H9 (cell line): ENCODE measurements at regions not wholly inside any gene's neighbourhood (a gene's known extent, or its start where the extent isn't known, plus 50 kb on each side); places are given as distances from the start of the nearest gene placed in this dataset.

Source experiments
- DNase-seq: peaks from one replicate; pipeline ENCODE4 v3.0.0-alpha.2; 2017
- H2AFZ ChIP-seq: one replicate; pipeline ENCODE4 v1.6.1; 2013; ENCODE audit warnings: mild to moderate bottlenecking, low read length, control low read depth, moderate library complexity
- H2AK5ac ChIP-seq: 2 replicates; pipeline ENCODE4 v1.6.1; 2013; ENCODE audit warnings: low read length, control low read depth, mixed read lengths; ENCODE audit not compliant: insufficient read length
- H2BK120ac ChIP-seq: one replicate; pipeline ENCODE4 v1.6.1; 2013; ENCODE audit warnings: low read depth, mild to moderate bottlenecking, low read length, control low read depth, inconsistent platforms; ENCODE audit not compliant: poor library complexity, severe bottlenecking
- H2BK12ac ChIP-seq: 2 replicates; pipeline ENCODE4 v1.6.1; 2013; ENCODE audit warnings: low read length, control low read depth, mixed read lengths, low read depth; ENCODE audit not compliant: insufficient read length
- H2BK15ac ChIP-seq: 2 replicates; pipeline ENCODE4 v1.6.1; 2013; ENCODE audit warnings: low read depth, low read length, control low read depth
- H2BK20ac ChIP-seq: one replicate; pipeline ENCODE4 v1.6.1; 2013; ENCODE audit warnings: low read depth, mild to moderate bottlenecking, low read length, control low read depth, inconsistent platforms; ENCODE audit not compliant: poor library complexity, severe bottlenecking
- H2BK5ac ChIP-seq: 2 replicates; pipeline ENCODE4 v1.6.1; 2013; ENCODE audit warnings: low read length, control low read depth, mixed read lengths; ENCODE audit not compliant: insufficient read length
- H3K14ac ChIP-seq: 2 replicates; pipeline ENCODE4 v1.6.1; 2013; ENCODE audit warnings: low read length, control low read depth; ENCODE audit not compliant: insufficient read depth
- H3K18ac ChIP-seq: 2 replicates; pipeline ENCODE4 v1.6.1; 2013; ENCODE audit warnings: low read depth, mild to moderate bottlenecking, mixed read lengths, low read length, control low read depth; ENCODE audit not compliant: insufficient read length
- H3K23ac ChIP-seq: 2 replicates; pipeline ENCODE4 v1.6.1; 2013; ENCODE audit warnings: low read length, control low read depth, mixed read lengths, low read depth; ENCODE audit not compliant: insufficient read length
- H3K23me2 ChIP-seq: 2 replicates; pipeline ENCODE4 v1.6.1; 2013; ENCODE audit warnings: low read depth, mild to moderate bottlenecking, mixed read lengths, low read length, control low read depth; ENCODE audit not compliant: insufficient read length, poor library complexity, severe bottlenecking
- H3K27ac ChIP-seq: 2 replicates; pipeline ENCODE4 v1.5.1; 2013; ENCODE audit warnings: low read length, control low read depth, mixed read lengths, low read depth; ENCODE audit not compliant: insufficient read length
- H3K27me3 ChIP-seq: 2 replicates; pipeline ENCODE4 v1.6.1; 2013; ENCODE audit warnings: low read length, control low read depth, inconsistent platforms; ENCODE audit not compliant: insufficient read depth
- H3K4ac ChIP-seq: 2 replicates; pipeline ENCODE4 v1.6.1; 2013; ENCODE audit warnings: low read depth, mild to moderate bottlenecking, control low read depth, inconsistent platforms, low read length, moderate library complexity
- H3K4me1 ChIP-seq: 2 replicates; pipeline ENCODE4 v1.6.1; 2013; ENCODE audit warnings: low read length, control low read depth, inconsistent platforms; ENCODE audit not compliant: insufficient read depth
- H3K4me2 ChIP-seq: 2 replicates; pipeline ENCODE4 v1.6.1; 2013; ENCODE audit warnings: low read length, control low read depth, mixed read lengths; ENCODE audit not compliant: insufficient read length, insufficient read depth
- H3K56ac ChIP-seq: 2 replicates; pipeline ENCODE4 v1.6.1; 2013; ENCODE audit warnings: low read depth, mild to moderate bottlenecking, mixed read lengths, low read length, control low read depth; ENCODE audit not compliant: insufficient read length
- H3K79me1 ChIP-seq: 2 replicates; pipeline ENCODE4 v1.6.1; 2013; ENCODE audit warnings: low read depth, mild to moderate bottlenecking, moderate library complexity, low read length, control low read depth, inconsistent platforms; ENCODE audit not compliant: insufficient read depth, poor library complexity, severe bottlenecking
- H3K79me2 ChIP-seq: 2 replicates; pipeline ENCODE4 v1.6.1; 2013; ENCODE audit warnings: low read length, control low read depth, inconsistent platforms; ENCODE audit not compliant: insufficient read depth
- H3K9ac ChIP-seq: 2 replicates; pipeline ENCODE4 v1.6.1; 2013; ENCODE audit warnings: low read length, control low read depth, mixed read lengths; ENCODE audit not compliant: insufficient read length; ENCODE audit errors: extremely low read depth
- H3K9me3 ChIP-seq: one replicate; pipeline ENCODE4 v1.6.1; 2013; ENCODE audit warnings: low read depth, low read length, inconsistent platforms; ENCODE audit not compliant: control insufficient read depth
- H3T11ph ChIP-seq: one replicate; pipeline ENCODE4 v1.6.1; 2013; ENCODE audit warnings: mild to moderate bottlenecking, low read length, control low read depth, inconsistent platforms
- H4K20me1 ChIP-seq: one replicate; pipeline ENCODE4 v1.6.1; 2013; ENCODE audit not compliant: control insufficient read depth, insufficient read length, insufficient read depth
- H4K5ac ChIP-seq: 2 replicates; pipeline ENCODE4 v1.6.1; 2013; ENCODE audit warnings: low read depth, mild to moderate bottlenecking, mixed read lengths, low read length, control low read depth; ENCODE audit not compliant: insufficient read length
- H4K8ac ChIP-seq: replicated peaks from 2 replicates; pipeline ENCODE4 v1.6.1; 2013; ENCODE audit warnings: low read length, control low read depth, mixed read lengths, low read depth; ENCODE audit not compliant: insufficient read length
- H4K91ac ChIP-seq: 2 replicates; pipeline ENCODE4 v1.6.1; 2013; ENCODE audit warnings: low read depth, mild to moderate bottlenecking, moderate library complexity, mixed read lengths, low read length, control low read depth; ENCODE audit not compliant: insufficient read length
- H3K27ac Mint-ChIP-seq, 3 experiments: 2 replicates in 2 of 3; 3 replicates in 1 of 3; pipeline ENCODE4 v1.8.0; 2020 to 2021; ENCODE audit warnings: mixed read lengths in 3 of 3, mild to moderate bottlenecking in 1 of 3, moderate library complexity in 1 of 3
- H3K27me3 Mint-ChIP-seq: 2 replicates; pipeline ENCODE4 v1.8.0; 2021; ENCODE audit warnings: low read depth, mild to moderate bottlenecking, moderate library complexity, mixed read lengths
- H3K36me3 Mint-ChIP-seq, 3 experiments: 2 replicates in 2 of 3; 3 replicates in 1 of 3; pipeline ENCODE4 v1.8.0; 2020 to 2021; ENCODE audit warnings: low read depth in 3 of 3, mixed read lengths in 3 of 3; ENCODE audit not compliant: insufficient read depth in 1 of 3
- H3K4me1 Mint-ChIP-seq, 2 experiments: 2 replicates each; pipeline ENCODE4 v1.8.0; 2020; ENCODE audit warnings: mixed read lengths in 2 of 2
- H3K4me3 Mint-ChIP-seq, 2 experiments: 2 replicates in 1 of 2; 3 replicates in 1 of 2; pipeline ENCODE4 v1.8.0; 2020 to 2021; ENCODE audit warnings: mild to moderate bottlenecking in 2 of 2, mixed read lengths in 2 of 2, moderate library complexity in 1 of 2
- H3K9me3 Mint-ChIP-seq, 2 experiments: 2 replicates in 1 of 2; 3 replicates in 1 of 2; pipeline ENCODE4 v1.8.0; 2020; ENCODE audit warnings: mild to moderate bottlenecking in 2 of 2, mixed read lengths in 2 of 2, moderate library complexity in 1 of 2
- WGBS: extraction: QIAGEN DNeasy Blood & Tissue Kit; methylation state at CpG from one replicate; pipeline ENCODE4 v1.1.7; 2013; ENCODE audit warnings: missing lambda C conversion rate, low lambda C conversion rate, mixed read lengths; ENCODE audit not compliant: insufficient read length; ENCODE audit errors: extremely low coverage; 5-methylcytosine and 5-hydroxymethylcytosine counted together
- TF ChIP-seq, protein P1 (sequence below): fragments of 200-600 bp; sonication (generic); conservative IDR thresholded peaks from 3 replicates; pipeline ENCODE4 v1.8.0; 2021; ENCODE audit warnings: antibody characterized with exemption, mild to moderate bottlenecking

- Histone ChIP-seq H3K79me1 (no peaks in the 10 kb centered on the region), H3K4me1 (no peaks in the 10 kb centered on the region), H2BK12ac (no peak overlapping the region), H3K27me3 (no peaks in the 10 kb centered on the region), H3K9me3 (peaks cover 10% of the 10 kb centered on the region), H3T11ph (no peak overlapping the region), H2BK120ac (no peak overlapping the region), H4K5ac (no peak overlapping the region), H3K9ac (no peak overlapping the region), H3K18ac (no peak overlapping the region), H2AK5ac (no peak overlapping the region), H2BK20ac (no peak overlapping the region), H2AFZ (no peak overlapping the region), H2BK5ac (no peak overlapping the region), H3K23ac (no peak overlapping the region), H3K27ac (no peak overlapping the region), H2BK15ac (no peak overlapping the region), H3K14ac (no peak overlapping the region), H3K4me2 (no peak overlapping the region), H3K56ac (no peak overlapping the region), H3K4ac (no peak overlapping the region), H3K79me2 (no peaks in the 10 kb centered on the region), H4K91ac (no peak overlapping the region), H4K20me1 (no peaks in the 10 kb centered on the region), H3K23me2 (no peaks in the 10 kb centered on the region), H4K8ac (no peak overlapping the region)
- H3K9me3 Mint-ChIP-seq, result peaks cover 2 to 82% of the 10 kb centered on the region in 2 experiments; a peak in 4 of 5 replicates
- no CpG with 5 or more reads among the region's 15 CpGs for WGBS
- H3K27ac Mint-ChIP-seq, result no peak overlapping the region; a peak in 1 of 7 replicates
- H3K36me3 Mint-ChIP-seq, result peaks cover 0 to 25% (median 11%) of the 10 kb centered on the region in 3 experiments; a peak in 5 of 7 replicates
- no peak overlapping the region for H3K4me3 Mint-ChIP-seq
- peaks cover 14% of the 10 kb centered on the region for H3K27me3 Mint-ChIP-seq
- no peaks in the 10 kb centered on the region for H3K4me1 Mint-ChIP-seq
- TF ChIP-seq, protein P1, sequence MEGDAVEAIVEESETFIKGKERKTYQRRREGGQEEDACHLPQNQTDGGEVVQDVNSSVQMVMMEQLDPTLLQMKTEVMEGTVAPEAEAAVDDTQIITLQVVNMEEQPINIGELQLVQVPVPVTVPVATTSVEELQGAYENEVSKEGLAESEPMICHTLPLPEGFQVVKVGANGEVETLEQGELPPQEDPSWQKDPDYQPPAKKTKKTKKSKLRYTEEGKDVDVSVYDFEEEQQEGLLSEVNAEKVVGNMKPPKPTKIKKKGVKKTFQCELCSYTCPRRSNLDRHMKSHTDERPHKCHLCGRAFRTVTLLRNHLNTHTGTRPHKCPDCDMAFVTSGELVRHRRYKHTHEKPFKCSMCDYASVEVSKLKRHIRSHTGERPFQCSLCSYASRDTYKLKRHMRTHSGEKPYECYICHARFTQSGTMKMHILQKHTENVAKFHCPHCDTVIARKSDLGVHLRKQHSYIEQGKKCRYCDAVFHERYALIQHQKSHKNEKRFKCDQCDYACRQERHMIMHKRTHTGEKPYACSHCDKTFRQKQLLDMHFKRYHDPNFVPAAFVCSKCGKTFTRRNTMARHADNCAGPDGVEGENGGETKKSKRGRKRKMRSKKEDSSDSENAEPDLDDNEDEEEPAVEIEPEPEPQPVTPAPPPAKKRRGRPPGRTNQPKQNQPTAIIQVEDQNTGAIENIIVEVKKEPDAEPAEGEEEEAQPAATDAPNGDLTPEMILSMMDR, result no peak
- no peak for DNase-seq
Measured at GRCh38 chr22:47605441-47605840, 843.0 kb downstream of the TBC1D22A start.
